ENCODE measurements at regions not wholly inside any gene's neighbourhood (a gene's known extent, or its start where the extent isn't known, plus 50 kb on each side); places are given as distances from the start of the nearest gene placed in this dataset.

DNA sequence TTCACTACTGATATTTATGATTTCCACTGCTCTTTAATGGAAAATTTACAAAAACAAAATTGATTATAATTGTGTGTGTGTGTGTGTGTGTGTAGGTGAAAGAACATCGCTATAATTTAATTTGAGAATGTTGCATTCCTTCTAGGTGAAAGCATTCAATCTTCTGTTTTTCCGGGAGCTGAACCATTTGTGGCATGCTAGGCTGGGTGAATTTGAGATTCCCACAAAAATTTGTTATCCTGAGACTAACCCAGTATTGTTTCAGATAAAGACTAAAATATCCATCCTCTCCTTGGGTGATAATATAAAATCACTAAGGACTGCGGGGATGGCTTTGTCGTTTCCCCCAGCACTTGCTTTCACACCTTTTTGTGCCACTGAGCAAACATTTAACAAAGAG lies 911.2 kb upstream of the PIK3C3 start:
- no peak for DNase-seq

DNA sequence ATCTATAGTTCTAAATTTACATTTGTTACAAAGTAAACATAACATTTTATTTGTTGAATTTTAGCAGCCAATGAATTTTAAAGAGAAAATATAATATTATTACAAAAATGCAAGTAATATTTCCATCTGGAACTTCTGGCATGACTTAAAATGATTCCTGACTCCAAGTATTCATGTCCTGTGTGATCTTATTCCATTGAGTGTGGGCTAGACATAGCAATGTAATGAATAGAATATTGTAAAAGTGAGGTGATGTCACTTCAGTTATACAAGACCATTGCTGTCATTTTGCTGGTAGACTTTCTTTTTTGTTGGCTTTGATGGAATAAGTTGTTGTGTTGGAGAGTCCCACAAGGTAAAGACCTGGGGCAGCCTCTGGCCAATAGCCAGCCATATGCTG lies 912.2 kb upstream of the PIK3C3 start:
- peak; percentile 11 for DNase-seq

DNA sequence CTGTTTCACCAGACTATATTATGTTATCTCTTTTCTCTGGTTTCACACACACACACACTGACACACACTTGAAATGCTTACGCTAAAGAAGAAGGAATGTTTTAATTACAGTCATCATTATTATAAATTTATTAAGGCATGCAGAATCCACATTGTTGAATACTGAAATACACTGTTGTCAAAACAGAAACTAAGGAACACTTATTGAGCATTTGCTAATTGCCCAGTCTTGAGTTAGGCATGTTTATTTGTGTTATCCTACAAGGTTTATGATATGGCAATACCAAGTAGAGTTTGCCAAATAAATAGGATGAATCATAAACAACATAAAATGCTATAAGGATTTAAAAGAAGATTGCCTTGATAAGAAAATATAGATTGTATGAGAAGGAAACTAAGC lies 917.0 kb upstream of the PIK3C3 start:
- DNase-seq, result no peak

GRCh38 chr18:41036346-41036745 lies 918.7 kb upstream of the PIK3C3 start:
- no peak for DNase-seq

DNA sequence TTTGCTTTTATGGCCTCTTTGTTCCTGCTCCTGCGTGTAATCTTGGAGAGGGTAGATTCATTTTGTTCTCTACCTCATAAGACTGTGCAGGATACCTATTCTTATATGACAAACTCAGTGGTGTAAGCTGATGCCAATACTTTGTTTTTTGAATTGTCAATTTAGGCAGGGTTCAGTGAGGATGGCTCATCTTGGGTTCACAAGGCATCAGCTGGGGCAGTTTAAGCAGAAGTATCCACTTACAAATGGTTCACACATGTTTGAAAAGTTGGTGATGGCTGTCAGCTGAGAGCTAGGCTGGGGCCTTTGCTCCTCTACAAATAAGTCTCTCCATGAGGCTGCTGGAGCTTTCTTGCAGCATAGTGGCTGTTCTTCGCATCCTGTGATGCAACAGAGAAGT lies 920.6 kb upstream of the PIK3C3 start:
- no peak for DNase-seq

- no peak for DNase-seq
Measured at GRCh38 chr18:41025666-41026065, 929.4 kb upstream of the PIK3C3 start.

DNA sequence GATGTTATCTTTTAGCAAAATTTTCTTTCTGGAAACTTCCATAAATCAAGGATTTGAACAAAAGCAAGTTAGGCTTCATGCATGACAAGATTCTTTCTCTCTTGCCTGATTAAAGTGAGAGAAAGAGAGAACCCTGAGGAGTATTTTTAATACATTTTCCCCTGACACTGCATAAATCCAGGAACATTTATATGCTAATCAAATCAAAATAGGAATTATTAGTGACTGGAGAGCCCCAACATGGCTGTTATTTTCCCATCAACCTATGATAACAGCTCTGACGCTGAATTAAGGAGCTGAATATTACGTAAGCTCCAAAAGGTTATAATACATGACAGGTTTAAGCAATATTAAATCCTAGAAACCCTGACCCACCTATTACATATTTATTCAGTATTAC lies 930.2 kb upstream of the PIK3C3 start:
- no peak for DNase-seq

DNA sequence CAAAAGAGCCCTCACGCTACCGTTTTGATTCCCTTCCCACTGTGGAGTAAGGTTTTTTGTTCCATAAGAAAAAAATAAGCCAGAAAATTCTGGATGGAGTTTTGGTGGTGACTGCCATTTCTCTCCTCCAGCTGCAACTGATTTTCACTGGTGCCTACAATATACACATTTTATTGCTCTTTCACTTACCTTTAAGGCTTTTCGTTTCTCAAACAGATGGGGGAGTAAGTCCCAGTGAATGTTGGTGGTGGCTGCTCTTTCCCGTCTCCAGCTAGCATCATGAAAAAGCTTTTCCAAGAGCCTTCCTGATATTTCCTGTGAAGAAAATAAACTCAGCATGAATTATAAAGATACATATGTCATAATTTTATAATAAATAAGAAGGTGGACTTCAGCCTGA lies 932.5 kb upstream of the PIK3C3 start:
- DNase-seq, result peak; percentile 22

DNA sequence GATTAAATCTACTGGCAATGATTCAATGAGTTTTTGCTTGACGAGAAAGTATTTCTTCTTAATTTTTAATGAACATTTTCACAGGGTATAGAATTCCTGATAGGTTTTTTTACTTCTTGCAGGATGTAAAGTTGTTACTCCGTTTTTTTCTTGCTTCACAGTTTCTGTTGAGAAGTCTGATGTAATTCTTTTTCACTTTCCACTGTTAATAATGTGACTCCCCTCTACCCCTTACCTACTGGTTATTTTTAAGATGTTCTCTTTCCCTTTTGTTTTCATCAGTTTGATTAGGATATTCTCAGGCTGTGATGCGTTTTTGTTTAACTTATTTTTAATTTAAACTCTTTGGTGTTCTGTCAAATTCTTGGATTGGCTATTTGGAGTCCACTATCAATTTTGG lies 933.9 kb upstream of the PIK3C3 start:
- no peak for DNase-seq

DNA sequence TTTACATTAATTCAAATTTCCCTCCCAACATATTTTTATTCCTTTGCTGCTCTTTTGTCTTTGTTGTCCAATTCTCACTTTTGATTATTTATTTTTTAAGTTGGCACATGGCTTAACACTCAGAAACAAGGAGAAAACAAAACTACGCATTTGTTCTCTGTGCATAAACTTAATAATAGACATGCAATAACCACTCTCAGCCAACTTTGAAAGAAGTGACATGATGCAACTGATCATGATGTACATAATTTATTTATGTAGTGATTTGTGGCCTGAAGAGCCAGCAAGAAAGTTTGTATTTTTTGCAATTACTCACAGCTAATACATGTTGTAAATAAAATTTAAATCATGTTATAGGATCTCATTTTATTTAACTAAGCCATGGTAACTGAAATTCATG lies 942.8 kb upstream of the PIK3C3 start:
- DNase-seq, result no peak

GRCh38 chr18:41009926-41010325 lies 945.1 kb upstream of the PIK3C3 start:
- DNase-seq, result no peak

DNA sequence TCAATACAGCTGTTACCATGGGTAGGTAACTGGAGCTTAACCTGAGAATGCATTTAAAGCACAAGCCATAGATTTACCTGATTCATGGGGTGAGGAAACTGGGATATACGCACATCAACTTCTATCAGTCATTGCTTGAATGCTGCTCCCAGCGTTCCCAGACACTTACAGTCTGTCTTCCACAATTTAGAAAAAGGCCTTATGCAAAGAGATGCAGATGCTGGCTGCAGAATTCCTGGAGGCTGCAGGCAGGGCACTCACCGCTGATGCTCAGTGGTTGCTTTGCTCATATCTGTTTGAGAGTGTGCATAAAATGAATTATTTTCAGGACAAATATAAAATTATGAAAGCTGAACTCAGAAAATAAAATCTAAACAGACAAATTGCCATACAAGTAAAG lies 950.7 kb upstream of the PIK3C3 start:
- no peak for DNase-seq

GRCh38 chr18:40995529-40995928 lies 959.5 kb upstream of the PIK3C3 start:
- DNase-seq, result no peak

DNA sequence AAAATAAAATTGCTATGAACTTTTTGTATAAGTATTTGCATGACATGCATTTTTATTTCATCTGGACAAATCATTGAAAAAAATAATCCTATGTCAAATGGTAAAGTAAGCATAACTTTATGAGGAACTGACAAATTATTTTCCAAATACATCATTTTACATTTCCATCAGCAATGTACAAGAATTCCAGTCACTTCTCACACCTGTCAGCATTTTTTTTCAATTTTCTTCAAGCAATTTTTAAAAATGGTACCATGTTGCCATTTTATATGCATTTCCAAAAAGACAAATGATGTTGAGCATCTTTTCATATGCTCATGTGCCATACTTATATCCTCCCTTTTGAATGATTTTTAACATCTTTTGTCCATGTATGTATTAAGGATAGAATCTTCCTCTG lies 961.7 kb upstream of the PIK3C3 start:
- DNase-seq, result no peak

DNA sequence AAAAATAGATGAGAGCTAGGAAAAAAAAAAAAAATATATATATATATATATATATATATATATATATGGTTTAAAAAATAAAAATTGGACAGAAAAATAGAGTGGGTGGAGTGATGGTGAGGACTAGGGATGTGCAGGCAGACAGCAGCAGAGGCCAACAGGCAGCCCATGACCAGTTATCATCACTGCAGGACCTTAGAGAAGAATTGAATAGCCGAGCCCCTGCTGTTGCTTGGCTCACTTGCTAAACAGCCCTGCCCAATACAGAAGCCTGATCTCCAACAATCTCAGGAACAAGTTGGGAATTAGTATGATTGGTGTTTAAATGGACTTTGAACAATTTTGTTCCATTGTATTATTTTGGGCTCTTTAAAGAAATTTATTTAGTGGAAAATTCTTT lies 967.5 kb upstream of the PIK3C3 start:
- no peak for DNase-seq

DNA sequence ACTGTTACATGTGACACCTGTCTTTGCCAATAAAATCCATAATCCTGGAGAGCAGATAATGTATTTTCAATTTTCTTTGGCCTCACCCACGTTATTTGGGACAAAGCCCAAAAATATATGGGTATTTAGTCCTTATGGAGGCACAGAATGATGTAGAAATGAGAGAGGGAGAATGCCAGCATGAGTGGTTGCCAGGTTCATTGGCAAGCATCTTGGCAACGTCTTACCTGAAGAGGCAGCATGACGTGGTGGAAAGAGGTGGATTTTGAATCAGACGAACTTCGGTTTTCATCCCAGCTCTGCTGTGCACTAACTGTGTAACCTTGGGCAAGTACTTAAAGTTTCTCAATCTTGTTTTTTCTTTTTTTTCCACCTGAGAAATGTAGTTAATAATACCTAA lies 969.6 kb upstream of the PIK3C3 start:
- no peak for DNase-seq

DNA sequence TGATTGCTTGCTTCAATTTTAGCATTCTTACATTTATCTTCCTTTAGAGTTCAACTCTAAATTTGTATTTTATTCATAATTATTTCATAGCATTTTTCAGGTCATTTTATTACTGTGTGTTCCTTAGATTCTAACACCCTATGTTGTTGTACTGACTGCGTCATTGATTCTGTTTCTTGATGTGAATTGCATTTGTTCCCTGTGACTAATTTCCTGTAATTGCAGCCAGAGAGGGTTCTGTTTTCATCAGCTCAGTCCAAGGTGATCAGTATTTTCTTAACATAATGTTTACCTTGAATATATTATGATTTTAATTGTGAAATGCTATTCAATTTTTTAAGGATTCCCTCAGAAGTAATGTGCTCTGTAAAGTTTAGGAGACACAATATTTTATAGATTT lies 970.2 kb upstream of the PIK3C3 start:
- no peak for DNase-seq

DNA sequence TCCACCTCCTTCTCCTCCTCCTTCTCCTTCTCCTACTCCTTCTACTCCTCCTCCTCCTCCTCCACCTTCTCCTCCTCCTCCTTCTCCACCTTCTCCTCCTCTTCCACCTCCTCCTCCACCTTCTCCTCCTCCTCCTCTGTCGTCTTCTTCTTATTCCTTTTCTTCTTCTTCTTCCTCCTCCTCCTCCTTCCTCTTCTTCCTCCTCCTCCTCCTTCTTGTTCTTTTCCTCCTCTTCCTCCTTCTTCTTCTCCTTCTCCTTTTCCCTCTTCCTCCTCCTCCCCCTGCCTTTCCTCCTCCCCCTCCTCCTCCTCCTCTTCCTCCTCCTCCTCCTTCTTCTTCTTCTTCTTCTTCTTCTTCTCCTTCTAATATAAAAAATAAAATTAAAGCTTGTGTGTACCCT lies 971.2 kb upstream of the PIK3C3 start:
- DNase-seq, result no peak

GRCh38 chr18:40980171-40980570 lies 974.9 kb upstream of the PIK3C3 start:
- no peak for DNase-seq

GRCh38 chr18:40976050-40976449 lies 979.0 kb upstream of the PIK3C3 start:
- no peak for DNase-seq

DNA sequence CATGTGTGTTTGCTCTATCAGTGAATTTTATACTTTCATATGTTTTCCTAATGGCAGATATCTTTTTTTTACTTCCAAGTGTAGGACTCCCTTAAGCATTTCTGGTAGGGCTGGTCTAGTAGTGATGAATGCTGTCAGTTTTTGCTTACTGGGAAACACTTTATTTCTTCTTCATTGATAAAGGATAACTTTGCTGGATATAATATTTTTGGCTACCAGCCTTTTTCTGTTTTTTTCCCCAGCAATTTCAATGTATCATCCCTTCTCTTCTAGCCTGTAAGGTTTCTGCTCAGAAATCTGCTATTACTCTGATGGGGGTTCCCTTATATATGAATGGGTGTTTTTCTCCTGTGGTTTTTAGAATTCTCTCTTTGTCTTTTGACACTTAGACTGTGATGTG lies 980.6 kb upstream of the PIK3C3 start:
- DNase-seq, result no peak

- no peak for DNase-seq
Measured at GRCh38 chr18:40962784-40963183, 992.2 kb upstream of the PIK3C3 start.

GRCh38 chr18:40957533-40958070 lies 997.4 kb upstream of the PIK3C3 start:
- no peak for DNase-seq

DNA sequence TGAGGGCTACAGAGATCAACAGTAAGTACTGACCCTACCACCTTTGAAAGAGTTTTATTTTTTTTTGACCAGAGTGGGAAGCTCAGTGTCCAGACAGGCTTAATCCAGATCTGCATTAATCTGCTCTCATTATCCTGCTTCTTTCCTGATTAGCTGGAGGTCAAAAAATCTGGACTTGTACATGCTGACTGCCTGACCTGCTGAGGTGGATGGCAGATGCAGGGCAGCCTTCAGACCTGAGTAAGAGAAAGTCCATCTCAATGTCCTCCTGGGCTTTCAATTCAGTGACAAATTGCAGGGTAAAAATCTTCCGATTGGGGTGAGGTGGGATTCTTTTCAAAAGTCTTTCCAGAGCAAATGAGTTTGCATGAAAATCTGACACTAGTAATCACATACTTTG lies 998.8 kb upstream of the PIK3C3 start:
- no peak for DNase-seq

GRCh38 chr18:40955351-40955750 lies 999.7 kb upstream of the PIK3C3 start:
- DNase-seq, result no peak
